ENCODE measurements at regions not wholly inside any gene's neighbourhood (a gene's known extent, or its start where the extent isn't known, plus 50 kb on each side); places are given as distances from the start of the nearest gene placed in this dataset.

DNA sequence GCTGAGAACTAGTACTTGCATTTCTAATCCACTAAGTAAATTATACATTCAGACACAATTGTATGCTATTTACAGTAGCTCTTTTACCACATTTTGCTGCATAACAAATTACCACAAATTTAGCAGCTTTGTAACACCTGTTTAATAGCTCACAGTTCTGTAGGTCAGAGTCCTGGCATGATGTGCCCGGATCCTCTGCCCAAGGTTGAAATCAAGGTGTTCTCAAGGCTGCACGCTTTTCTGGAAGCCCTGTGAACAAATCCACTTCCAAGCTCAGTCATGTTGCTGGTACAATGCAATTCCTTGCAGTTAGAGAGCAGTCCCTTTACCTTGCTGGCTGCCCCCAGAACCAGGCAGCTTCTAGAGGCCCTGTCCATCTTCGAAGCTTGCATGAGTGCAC is 716.0 kb downstream of the HACE1 start:
- TF ChIP-seq POLR2A (IDR thresholded peaks at IDR 0.05; ENCODE audit: low read length) (no peak), GATA1 (IDR thresholded peaks at IDR 0.05; ENCODE audit: low read depth, low read length) (no peak)
